ENCODE measurements at regions not wholly inside any gene's neighbourhood (a gene's known extent, or its start where the extent isn't known, plus 50 kb on each side); places are given as distances from the start of the nearest gene placed in this dataset.

- peak; percentile 63 to 73 (median 70) for TF ChIP-seq CTCF (IDR thresholded peaks at IDR 0.05)
- no peak for TF ChIP-seq POLR2A (IDR thresholded peaks at IDR 0.05)
These were observed 343.4 kb downstream of the MATN1 start for GRCh38 chr1:30379684-30380624.

All from upper lobe of left lung (tissue), 4 donors.